Neural progenitor cell (in vitro differentiated cells): ENCODE measurements at regions not wholly inside any gene's neighbourhood (a gene's known extent, or its start where the extent isn't known, plus 50 kb on each side); places are given as distances from the start of the nearest gene placed in this dataset.

Source experiments
- EZH2 ChIP-seq: fragments of 200-600 bp; sonication (generic); IDR thresholded peaks from 2 replicates; pipeline ENCODE4 v1.6.1; 2017; ENCODE audit warnings: antibody characterized with exemption, mild to moderate bottlenecking, moderate library complexity
- TF ChIP-seq, protein P1 (sequence below): fragments of 200-600 bp; sonication (generic); IDR thresholded peaks from 2 replicates; pipeline ENCODE4 v1.5.1; 2017; ENCODE audit warnings: antibody characterized with exemption, mild to moderate bottlenecking

DNA sequence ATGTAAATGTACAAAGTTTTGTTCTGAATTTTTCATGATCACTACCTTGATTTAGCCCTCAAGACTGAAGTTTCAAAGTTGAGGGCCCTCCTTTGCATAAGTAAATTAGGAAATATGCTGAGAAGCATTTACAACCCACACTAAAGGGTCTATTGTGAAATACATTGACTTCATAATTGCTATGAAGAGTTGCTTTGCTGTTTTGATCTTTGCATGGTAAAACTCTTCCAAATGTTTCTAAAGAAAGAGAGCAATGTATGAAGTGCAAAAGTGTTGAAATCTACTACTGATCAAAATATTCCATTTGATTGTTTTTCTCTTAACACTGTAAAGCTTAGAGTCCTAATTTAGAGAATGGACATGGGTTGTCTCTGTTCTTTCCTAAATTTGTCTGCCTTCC is 77.2 kb downstream of the C7orf25 start:
- no peak for TF ChIP-seq EZH2
- TF ChIP-seq, protein P1, sequence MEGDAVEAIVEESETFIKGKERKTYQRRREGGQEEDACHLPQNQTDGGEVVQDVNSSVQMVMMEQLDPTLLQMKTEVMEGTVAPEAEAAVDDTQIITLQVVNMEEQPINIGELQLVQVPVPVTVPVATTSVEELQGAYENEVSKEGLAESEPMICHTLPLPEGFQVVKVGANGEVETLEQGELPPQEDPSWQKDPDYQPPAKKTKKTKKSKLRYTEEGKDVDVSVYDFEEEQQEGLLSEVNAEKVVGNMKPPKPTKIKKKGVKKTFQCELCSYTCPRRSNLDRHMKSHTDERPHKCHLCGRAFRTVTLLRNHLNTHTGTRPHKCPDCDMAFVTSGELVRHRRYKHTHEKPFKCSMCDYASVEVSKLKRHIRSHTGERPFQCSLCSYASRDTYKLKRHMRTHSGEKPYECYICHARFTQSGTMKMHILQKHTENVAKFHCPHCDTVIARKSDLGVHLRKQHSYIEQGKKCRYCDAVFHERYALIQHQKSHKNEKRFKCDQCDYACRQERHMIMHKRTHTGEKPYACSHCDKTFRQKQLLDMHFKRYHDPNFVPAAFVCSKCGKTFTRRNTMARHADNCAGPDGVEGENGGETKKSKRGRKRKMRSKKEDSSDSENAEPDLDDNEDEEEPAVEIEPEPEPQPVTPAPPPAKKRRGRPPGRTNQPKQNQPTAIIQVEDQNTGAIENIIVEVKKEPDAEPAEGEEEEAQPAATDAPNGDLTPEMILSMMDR = no peak
